GM12892 (cell line): ENCODE measurements at regions not wholly inside any gene's neighbourhood (a gene's known extent, or its start where the extent isn't known, plus 50 kb on each side); places are given as distances from the start of the nearest gene placed in this dataset.

Source experiments
- POLR2A ChIP-seq: IDR thresholded peaks from 2 replicates; pipeline ENCODE4 v1.6.1; 2011; ENCODE audit warnings: low read depth, low read length, control low read depth
- POLR2AphosphoS5 ChIP-seq: IDR thresholded peaks from 2 replicates; pipeline ENCODE4 v1.6.1; 2011; ENCODE audit warnings: low read depth, low read length, control low read depth
- TAF1 ChIP-seq: IDR thresholded peaks from 2 replicates; pipeline ENCODE4 v1.6.1; 2011; ENCODE audit warnings: low read depth, mild to moderate bottlenecking, control low read depth, low read length, borderline replicate concordance

GRCh38 chr18:70520867-70521266 lies 232.0 kb downstream of the SOCS6 start:
- TF ChIP-seq POLR2A (no peak), POLR2AphosphoS5 (no peak), TAF1 (no peak)
